Testis (tissue), 2 donors: ENCODE measurements at regions not wholly inside any gene's neighbourhood (a gene's known extent, or its start where the extent isn't known, plus 50 kb on each side); places are given as distances from the start of the nearest gene placed in this dataset.
"Not testable (repeated sequence)": the region's sequence is repeated elsewhere in the genome, so short reads cannot be mapped to it uniquely, and the experiment has no call there.

Experiments
- DNase-seq: peaks from one replicate; pipeline ENCODE4 v3.0.0-alpha.2; 2019
- H3K27ac ChIP-seq, 2 donors: fragments of 200-600 bp; sonication (generic); one replicate each; pipeline ENCODE4 v1.5.1; 2019
- H3K27me3 ChIP-seq: fragments of 200-600 bp; sonication (generic); one replicate; pipeline ENCODE4 v1.5.1; 2019
- H3K36me3 ChIP-seq: fragments of 200-600 bp; sonication (generic); one replicate; pipeline ENCODE4 v1.5.1; 2017; ENCODE audit warnings: low read depth; ENCODE audit errors: missing control alignments
- H3K4me1 ChIP-seq: fragments of 200-600 bp; sonication (generic); one replicate; pipeline ENCODE4 v1.5.1; 2019
- H3K4me3 ChIP-seq, 2 donors: fragments of 200-600 bp; sonication (generic); one replicate each; pipeline ENCODE4 v1.5.1; 2017 to 2019
- H3K9me3 ChIP-seq: fragments of 200-600 bp; sonication (generic); one replicate; pipeline ENCODE4 v1.5.1; 2017
- POLR2A ChIP-seq: fragments of 450-650 bp; IDR thresholded peaks from one replicate; pipeline ENCODE4 v1.6.1; 2017; ENCODE audit warnings: antibody characterized with exemption, mild to moderate bottlenecking, moderate library complexity
- WGBS, 2 donors: methylation state at CpG; one replicate each; pipeline ENCODE4 v1.1.5; 2018; 5-methylcytosine and 5-hydroxymethylcytosine counted together
- intact Hi-C: fragments of 100-400 bp; cut with DNase I; formaldehyde crosslinking; loops from one replicate; pipeline ENCODE4 v1.15.1; 2023; ENCODE audit warnings: low total_unique reads
- TF ChIP-seq, protein P1 (sequence below), 3 experiments: fragments of 450-650 bp in 2 of 3; fragments of 200-600 bp in 1 of 3; sonication (generic) in 1 of 3; IDR thresholded peaks; one replicate each; pipeline ENCODE4 v1.5.1; 2016 to 2019; ENCODE audit warnings: antibody characterized with exemption in 3 of 3, mild to moderate bottlenecking in 2 of 3, moderate library complexity in 1 of 3

- TF ChIP-seq POLR2A: no peak
- TF ChIP-seq, protein P1, sequence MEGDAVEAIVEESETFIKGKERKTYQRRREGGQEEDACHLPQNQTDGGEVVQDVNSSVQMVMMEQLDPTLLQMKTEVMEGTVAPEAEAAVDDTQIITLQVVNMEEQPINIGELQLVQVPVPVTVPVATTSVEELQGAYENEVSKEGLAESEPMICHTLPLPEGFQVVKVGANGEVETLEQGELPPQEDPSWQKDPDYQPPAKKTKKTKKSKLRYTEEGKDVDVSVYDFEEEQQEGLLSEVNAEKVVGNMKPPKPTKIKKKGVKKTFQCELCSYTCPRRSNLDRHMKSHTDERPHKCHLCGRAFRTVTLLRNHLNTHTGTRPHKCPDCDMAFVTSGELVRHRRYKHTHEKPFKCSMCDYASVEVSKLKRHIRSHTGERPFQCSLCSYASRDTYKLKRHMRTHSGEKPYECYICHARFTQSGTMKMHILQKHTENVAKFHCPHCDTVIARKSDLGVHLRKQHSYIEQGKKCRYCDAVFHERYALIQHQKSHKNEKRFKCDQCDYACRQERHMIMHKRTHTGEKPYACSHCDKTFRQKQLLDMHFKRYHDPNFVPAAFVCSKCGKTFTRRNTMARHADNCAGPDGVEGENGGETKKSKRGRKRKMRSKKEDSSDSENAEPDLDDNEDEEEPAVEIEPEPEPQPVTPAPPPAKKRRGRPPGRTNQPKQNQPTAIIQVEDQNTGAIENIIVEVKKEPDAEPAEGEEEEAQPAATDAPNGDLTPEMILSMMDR (IDR thresholded peaks at IDR 0.05): no peak
- H3K4me3 ChIP-seq: no peak overlapping the region
- H3K27me3 ChIP-seq: no peaks in the 10 kb centered on the region
- 97 to 98% methylated on average over 1 of the region's 1 CpG for WGBS, 2 donors
- intact Hi-C loops: no loop called here
- no peak for DNase-seq
- H3K36me3 ChIP-seq: no peaks in the 10 kb centered on the region
- no peaks in the 10 kb centered on the region for H3K9me3 ChIP-seq
- no peak overlapping the region for H3K27ac ChIP-seq
- no peaks in the 10 kb centered on the region for H3K4me1 ChIP-seq
Measured at GRCh38 chr10:55169493-55169892, 368.5 kb upstream of the PCDH15 start.

- Histone ChIP-seq H3K4me3 (no peak overlapping the region), H3K4me1 (no peaks in the 10 kb centered on the region), H3K27me3 (no peaks in the 10 kb centered on the region), H3K27ac (no peak overlapping the region), H3K36me3 (no peaks in the 10 kb centered on the region), H3K9me3 (no peaks in the 10 kb centered on the region)
- DNase-seq: no peak
- intact Hi-C loops: no loop called here
- TF ChIP-seq, protein P1 (IDR thresholded peaks at IDR 0.05): no peak
- TF ChIP-seq POLR2A: no peak
- WGBS, 2 donors: 59 to 79% methylated on average over 1 of the region's 1 CpG
Measured at GRCh38 chr10:55168343-55168742, 367.3 kb upstream of the PCDH15 start.

- H3K9me3 ChIP-seq: no peaks in the 10 kb centered on the region
- 87 to 90% methylated on average over 6 of the region's 6 CpGs for WGBS, 2 donors
Measured at GRCh38 chr10:55163388-55163979, 362.5 kb upstream of the PCDH15 start.

GRCh38 chr10:55162321-55162720 is 361.3 kb upstream of the PCDH15 start:
- intact Hi-C loops, DNase-seq, H3K4me1 ChIP-seq, H3K9me3 ChIP-seq, H3K4me3 ChIP-seq, H3K36me3 ChIP-seq, H3K27me3 ChIP-seq, H3K27ac ChIP-seq: not testable (repeated sequence)
- WGBS, 2 donors: 83 to 88% methylated on average over 2 of the region's 2 CpGs

More at GRCh38 chr10:55163388-55163979, 362.5 kb upstream of the PCDH15 start:
- Histone ChIP-seq H3K4me1 (no peaks in the 10 kb centered on the region), H3K27ac (no peak overlapping the region), H3K36me3 (no peaks in the 10 kb centered on the region), H3K4me3 (no peak overlapping the region), H3K27me3 (no peaks in the 10 kb centered on the region)
- no peak for TF ChIP-seq POLR2A
- TF ChIP-seq, protein P1 (IDR thresholded peaks at IDR 0.05): no peak
- DNase-seq: no peak
- intact Hi-C loops: no loop called here

GRCh38 chr10:55160655-55161283 is 359.7 kb upstream of the PCDH15 start:
- Histone ChIP-seq H3K27ac (no peak overlapping the region), H3K4me3 (no peak overlapping the region), H3K36me3 (no peaks in the 10 kb centered on the region), H3K27me3 (no peaks in the 10 kb centered on the region), H3K4me1 (no peaks in the 10 kb centered on the region), H3K9me3 (no peaks in the 10 kb centered on the region)
- 73 to 74% methylated on average over 5 of the region's 5 CpGs for WGBS, 2 donors
- intact Hi-C loops: no loop called here
- TF ChIP-seq POLR2A: no peak
- TF ChIP-seq, protein P1 (IDR thresholded peaks at IDR 0.05): no peak
- no peak for DNase-seq
